Activated CD8-positive, alpha-beta memory T cell treated with anti-CD3 and anti-CD28 coated beads for 36 hours (primary cell): ENCODE measurements at regions not wholly inside any gene's neighbourhood (a gene's known extent, or its start where the extent isn't known, plus 50 kb on each side); places are given as distances from the start of the nearest gene placed in this dataset.

Source experiments
- CTCF ChIA-PET: fragments of 350-600 bp; sonication (Branson Sonifier 250); formaldehyde crosslinking; loops from one replicate; lab custom pipeline; 2021; ENCODE audit warnings: antibody characterized with exemption; lab: Charles Lee
- POLR2A ChIA-PET: fragments of 350-600 bp; sonication (Branson Sonifier 250); formaldehyde crosslinking; loops from one replicate; lab custom pipeline; 2021; ENCODE audit warnings: antibody characterized with exemption; lab: Charles Lee

DNA sequence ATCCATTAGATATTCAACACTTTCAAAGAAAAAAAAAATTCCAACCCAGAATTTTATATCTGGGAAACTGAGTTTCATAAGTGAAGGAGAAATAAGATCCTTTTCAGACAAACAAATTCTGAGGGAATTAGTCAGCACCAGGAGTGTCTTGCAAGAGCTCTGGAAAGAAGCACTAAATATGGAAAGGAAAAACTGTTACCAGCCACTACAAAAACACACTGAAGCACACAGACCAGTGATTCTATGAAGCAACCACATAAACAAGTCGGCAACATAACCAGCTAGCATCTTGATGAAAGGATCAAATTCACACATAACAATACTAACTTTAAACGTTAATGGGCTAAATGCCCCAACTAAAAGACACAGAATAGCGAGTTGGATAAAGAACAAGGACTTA, 368.4 kb upstream of the MIR17HG start:
- CTCF ChIA-PET: no interaction called here
- POLR2A ChIA-PET: no interaction called here

DNA sequence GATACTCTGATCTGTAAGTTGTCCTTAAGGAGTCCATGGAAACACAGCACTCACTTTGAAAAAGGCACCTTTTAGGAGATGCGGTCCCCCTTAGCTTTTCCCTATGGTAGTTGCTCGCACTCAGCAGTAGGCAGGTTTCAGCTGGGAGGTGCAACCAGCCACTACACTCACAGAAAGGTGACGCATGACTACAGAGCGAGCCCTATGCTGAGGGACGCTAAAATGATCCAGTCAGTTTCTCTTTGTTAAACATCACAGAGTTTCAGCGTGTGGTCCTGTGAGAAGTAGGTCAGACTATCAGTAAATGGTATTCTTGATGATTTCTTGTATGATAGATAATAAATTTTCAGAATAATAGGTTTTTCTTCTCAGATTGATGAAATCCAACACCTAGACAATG, 362.7 kb upstream of the MIR17HG start:
- ChIA-PET POLR2A (no interaction called here), CTCF (no interaction called here)

DNA sequence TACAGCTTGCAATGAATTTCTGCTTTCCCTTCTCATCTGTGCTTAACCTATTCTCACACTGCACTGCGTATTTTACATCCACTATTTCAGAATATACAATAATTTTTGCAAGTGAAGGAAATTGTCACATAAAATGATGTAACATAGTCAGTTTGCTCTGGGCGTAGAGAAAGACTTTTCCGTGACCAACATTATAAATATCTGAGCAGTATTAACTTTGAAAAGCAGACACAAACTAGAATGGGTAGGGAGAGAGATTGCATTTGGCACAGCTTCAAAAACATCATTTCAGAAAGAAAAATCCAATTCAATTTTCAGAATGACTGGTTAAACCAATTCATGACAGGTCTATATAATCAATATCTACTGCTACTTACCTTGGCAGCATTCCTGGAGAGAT, 352.5 kb upstream of the MIR17HG start:
- ChIA-PET POLR2A (no interaction called here), CTCF (no interaction called here)

GRCh38 chr13:90995614-90996013, 351.9 kb upstream of the MIR17HG start:
- ChIA-PET POLR2A (no interaction called here), CTCF (no interaction called here)

GRCh38 chr13:90997951-90998350, 349.5 kb upstream of the MIR17HG start:
- ChIA-PET CTCF (no interaction called here), POLR2A (no interaction called here)

GRCh38 chr13:90999401-90999800, 348.1 kb upstream of the MIR17HG start:
- POLR2A ChIA-PET: no interaction called here
- CTCF ChIA-PET: no interaction called here

GRCh38 chr13:91001371-91001770, 346.1 kb upstream of the MIR17HG start:
- POLR2A ChIA-PET: no interaction called here
- CTCF ChIA-PET: interaction anchor here (0.6 kb wide), 1 partner anchor 100 kb away, joined by 3 read pairs; no protein-coding TSS in a partner anchor

GRCh38 chr13:91014696-91015095, 332.8 kb upstream of the MIR17HG start:
- ChIA-PET POLR2A (no interaction called here), CTCF (no interaction called here)

DNA sequence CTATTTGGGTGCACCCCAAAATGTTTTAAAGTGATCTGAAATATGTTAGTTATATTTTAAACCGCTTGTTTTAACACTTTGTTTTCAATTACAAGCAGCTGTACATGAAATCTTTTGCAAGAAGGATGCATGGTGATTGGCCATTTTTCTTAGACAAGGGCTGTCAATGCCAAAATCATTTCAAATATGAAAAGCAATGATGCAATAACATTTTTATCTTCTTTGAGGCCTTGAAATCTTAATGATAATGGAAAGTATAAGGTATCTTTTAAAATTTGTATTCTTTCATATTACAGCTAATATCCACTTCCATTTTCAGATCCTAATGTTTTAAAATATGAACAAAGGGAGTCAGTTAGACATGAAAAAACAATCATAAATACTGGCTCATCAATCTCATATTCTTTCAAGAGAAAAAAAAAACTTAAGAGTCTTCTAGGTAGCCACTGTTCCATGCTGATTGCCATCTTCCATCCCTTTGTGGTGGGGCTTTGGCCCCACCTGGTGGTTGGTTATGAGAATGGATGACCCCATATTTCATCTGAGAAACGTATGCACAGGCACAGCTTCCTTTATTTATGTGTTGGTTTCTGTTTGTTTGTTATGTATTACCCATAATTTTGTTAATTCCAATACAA, 330.3 kb upstream of the MIR17HG start:
- POLR2A ChIA-PET: no interaction called here
- CTCF ChIA-PET: no interaction called here

GRCh38 chr13:91017669-91018053, 329.8 kb upstream of the MIR17HG start:
- POLR2A ChIA-PET: no interaction called here
- CTCF ChIA-PET: no interaction called here

DNA sequence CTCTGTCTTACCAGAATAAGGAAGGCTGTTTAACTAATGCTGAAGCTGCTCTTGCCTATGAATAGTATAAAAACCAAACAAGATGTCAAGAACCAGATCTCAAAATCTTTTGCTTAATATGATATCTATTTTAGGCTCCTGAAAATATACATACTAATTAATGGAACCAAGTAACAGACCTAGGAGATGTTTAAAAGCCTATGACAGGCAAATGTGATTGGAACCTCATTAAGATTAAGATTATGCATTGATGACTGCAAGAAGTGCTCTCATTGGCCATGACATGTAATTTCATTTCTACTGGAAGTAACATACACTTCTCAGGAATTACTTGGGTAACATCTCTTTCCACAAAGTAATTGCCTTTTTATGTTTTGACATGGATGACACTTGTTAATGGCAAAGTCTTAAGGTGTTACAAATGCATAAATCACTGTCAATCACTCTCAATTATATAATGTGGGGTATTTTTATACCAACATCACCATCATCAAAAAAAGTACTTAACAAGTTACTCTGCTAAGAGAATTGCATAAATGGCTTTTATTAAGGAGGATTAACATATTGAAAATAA, 326.9 kb upstream of the MIR17HG start:
- ChIA-PET CTCF (no interaction called here), POLR2A (no interaction called here)

GRCh38 chr13:91024157-91024792, 323.2 kb upstream of the MIR17HG start:
- POLR2A ChIA-PET: no interaction called here
- CTCF ChIA-PET: no interaction called here

- CTCF ChIA-PET: no interaction called here
- POLR2A ChIA-PET: no interaction called here
These were observed 322.0 kb upstream of the MIR17HG start for GRCh38 chr13:91025442-91025841.

DNA sequence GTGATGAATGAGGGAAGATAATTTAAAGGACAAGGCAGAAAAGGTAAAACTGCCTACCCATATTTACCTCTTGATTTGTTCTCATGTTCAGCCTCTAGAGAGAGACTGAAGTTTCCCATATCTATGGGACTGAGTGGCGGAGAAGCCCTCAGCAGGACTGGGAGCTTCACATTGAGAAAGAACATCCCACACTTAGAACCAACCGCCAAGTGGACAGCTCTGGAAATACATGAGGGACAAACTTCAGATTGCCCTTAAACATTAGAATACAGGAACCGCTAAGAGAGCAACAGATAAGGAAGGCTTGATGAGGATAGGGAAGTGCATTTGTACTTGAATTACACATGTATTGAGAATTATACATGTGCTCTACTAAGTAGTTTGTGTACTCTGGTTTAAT, 316.0 kb upstream of the MIR17HG start:
- CTCF ChIA-PET: no interaction called here

GRCh38 chr13:91032104-91032503, 315.4 kb upstream of the MIR17HG start:
- POLR2A ChIA-PET: no interaction called here
- CTCF ChIA-PET: no interaction called here

More for the DNA sequence above, 316.0 kb upstream of the MIR17HG start:
- POLR2A ChIA-PET: no interaction called here

GRCh38 chr13:91036886-91037285, 310.6 kb upstream of the MIR17HG start:
- POLR2A ChIA-PET: no interaction called here
- CTCF ChIA-PET: no interaction called here

GRCh38 chr13:91042870-91043269, 304.6 kb upstream of the MIR17HG start:
- ChIA-PET CTCF (no interaction called here), POLR2A (no interaction called here)

DNA sequence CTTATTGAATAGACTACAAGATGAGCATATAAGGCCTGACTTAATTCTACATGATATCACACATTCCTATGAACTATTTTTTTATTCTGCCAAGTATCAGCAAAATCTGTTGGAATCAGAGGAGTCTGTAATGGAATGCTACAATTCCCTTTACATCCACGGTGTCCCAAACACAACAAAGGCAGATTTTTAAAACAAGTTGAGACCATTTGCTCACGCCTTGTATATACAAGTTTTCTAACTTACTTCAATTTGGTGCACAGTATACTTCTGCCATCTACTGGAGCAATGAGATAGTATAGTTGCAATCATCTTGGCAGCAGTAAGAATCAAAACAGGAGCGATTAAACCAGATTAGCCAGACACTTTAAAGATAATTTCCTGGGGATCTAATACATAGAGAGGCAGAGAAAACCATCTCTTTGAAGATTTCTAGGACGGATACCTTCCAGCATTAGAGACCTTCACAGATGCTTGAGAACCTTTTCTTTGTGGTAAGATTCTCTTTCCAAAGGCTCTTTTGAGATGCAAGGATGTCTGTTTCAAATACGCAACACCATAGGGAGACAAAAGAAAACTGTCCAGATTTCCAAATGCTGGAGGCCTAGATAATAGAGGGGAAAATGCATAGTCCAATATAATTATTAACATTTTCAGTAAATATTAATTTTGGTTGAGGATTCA, 302.0 kb upstream of the MIR17HG start:
- ChIA-PET POLR2A (no interaction called here), CTCF (no interaction called here)

DNA sequence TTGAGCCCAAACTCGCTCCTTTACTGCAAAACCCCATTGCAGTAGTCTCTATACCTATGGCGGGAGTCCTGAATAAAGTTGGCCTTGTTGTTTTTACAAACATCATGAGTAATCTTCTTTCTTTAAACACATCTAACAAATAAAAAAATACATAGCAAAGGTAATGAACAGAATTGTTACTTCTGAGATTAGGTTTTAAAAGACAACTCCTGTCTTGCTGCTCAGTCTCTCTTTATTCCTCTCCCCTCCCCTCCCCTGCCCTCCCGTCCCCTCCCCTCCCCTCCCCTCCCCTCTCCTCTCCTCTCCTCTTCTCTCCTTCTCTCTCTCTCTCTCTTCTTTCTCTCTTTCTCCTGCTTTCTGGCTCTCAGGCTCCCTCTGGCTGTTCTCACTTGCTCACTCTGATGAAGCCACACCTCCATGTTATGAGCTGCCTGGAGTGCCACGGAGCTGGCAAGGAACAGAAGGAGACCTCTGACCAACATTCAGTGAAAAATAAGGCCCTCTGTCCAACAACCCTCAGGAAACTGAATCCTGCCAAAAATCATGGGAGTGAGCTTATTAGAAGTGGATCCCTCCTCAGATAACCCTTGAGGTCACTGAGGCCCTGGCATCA, 300.7 kb upstream of the MIR17HG start:
- CTCF ChIA-PET: interaction anchor here (0.6 kb wide), 1 partner anchor 16 kb away, joined by 3 read pairs; no protein-coding TSS in a partner anchor
- POLR2A ChIA-PET: no interaction called here

DNA sequence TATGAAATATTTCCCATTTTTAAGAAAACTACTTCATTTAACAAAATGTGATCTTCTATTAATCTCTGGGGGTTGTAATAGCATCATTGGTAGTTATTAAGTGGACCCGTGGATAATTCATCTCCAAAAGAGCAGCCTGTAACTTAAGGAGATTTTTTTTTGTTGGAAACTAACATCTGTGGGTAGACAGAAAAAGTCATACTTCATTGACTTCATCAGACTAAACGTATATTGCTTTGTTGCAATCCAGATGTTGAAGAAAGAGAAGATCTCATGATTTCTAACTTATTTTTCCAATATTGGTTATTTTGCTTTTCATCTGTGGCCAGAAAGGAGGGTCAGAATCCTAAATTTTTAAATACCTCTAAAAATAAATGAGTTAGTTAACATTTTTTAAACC, 296.5 kb upstream of the MIR17HG start:
- CTCF ChIA-PET: no interaction called here
- POLR2A ChIA-PET: no interaction called here
